ENCODE measurements at regions not wholly inside any gene's neighbourhood (a gene's known extent, or its start where the extent isn't known, plus 50 kb on each side); places are given as distances from the start of the nearest gene placed in this dataset.

DNA sequence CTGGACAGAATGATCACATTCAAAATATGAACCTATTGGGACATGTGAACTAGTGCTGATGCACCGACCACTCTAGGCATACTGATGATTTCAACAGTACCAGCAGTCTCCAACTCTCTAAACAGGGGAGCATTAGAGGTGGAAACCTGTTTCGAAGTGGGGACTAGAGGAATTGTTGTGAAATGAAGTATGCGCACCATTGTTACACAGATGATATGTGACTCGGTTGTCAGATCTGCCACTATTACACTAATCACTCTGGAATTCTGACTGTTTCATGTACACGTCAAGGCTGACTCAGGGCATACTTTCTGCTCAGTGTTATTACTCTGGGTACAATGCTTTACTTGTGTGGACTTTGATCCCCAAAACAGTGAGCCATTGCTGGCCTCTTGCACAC lies 198.2 kb upstream of the UBE2E2 start:
- peaks cover 49% of the 10 kb centered on the region for H3K4me1 Mint-ChIP-seq (ENCODE audit: low read depth, unreplicated experiment)
- H3K27ac Mint-ChIP-seq (ENCODE audit: unreplicated experiment): peak overlapping the region; percentile 44
- no TSS peak for BruUV-seq (replicated peaks)
- peaks cover under 1% of the 10 kb centered on the region for H3K9me3 Mint-ChIP-seq (ENCODE audit: low read depth, unreplicated experiment)
- no peaks in the 10 kb centered on the region for H3K36me3 Mint-ChIP-seq (ENCODE audit: insufficient read depth, unreplicated experiment)
- CTCF ChIA-PET: no interaction called here
- peak; percentile 53 for DNase-seq
- no peak overlapping the region for H3K4me3 Mint-ChIP-seq (ENCODE audit: low read depth, unreplicated experiment)
- intact Hi-C loops (cut with micrococcal nuclease; ENCODE audit: unreplicated experiment): no loop called here
- H3K27me3 Mint-ChIP-seq (ENCODE audit: unreplicated experiment): no peaks in the 10 kb centered on the region
- TF ChIP-seq, protein P1, sequence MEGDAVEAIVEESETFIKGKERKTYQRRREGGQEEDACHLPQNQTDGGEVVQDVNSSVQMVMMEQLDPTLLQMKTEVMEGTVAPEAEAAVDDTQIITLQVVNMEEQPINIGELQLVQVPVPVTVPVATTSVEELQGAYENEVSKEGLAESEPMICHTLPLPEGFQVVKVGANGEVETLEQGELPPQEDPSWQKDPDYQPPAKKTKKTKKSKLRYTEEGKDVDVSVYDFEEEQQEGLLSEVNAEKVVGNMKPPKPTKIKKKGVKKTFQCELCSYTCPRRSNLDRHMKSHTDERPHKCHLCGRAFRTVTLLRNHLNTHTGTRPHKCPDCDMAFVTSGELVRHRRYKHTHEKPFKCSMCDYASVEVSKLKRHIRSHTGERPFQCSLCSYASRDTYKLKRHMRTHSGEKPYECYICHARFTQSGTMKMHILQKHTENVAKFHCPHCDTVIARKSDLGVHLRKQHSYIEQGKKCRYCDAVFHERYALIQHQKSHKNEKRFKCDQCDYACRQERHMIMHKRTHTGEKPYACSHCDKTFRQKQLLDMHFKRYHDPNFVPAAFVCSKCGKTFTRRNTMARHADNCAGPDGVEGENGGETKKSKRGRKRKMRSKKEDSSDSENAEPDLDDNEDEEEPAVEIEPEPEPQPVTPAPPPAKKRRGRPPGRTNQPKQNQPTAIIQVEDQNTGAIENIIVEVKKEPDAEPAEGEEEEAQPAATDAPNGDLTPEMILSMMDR (IDR thresholded peaks at IDR 0.05; ENCODE audit: unreplicated experiment): no peak

DNA sequence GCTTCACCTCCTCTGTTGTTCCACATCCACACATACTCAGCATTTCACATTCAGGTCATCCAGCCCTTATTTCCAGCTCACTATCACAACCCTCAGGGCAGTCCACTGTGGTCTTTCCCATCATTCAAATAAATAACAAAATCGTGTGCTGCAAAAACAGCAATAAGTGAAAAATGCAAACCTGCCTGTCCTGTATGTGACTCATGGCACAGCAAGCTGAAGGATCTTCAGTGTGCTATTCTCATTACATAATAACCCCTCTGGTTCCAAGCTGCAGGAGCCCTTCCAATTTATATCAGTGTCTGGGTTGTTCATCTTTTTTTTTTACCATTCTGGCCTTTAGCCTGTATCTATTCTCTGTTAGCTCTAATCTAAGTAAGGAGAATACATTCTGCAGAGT lies 185.3 kb upstream of the UBE2E2 start:
- no peak overlapping the region for H3K4me3 Mint-ChIP-seq (ENCODE audit: low read depth, unreplicated experiment)
- H3K27me3 Mint-ChIP-seq (ENCODE audit: unreplicated experiment): peaks cover 2% of the 10 kb centered on the region
- H3K36me3 Mint-ChIP-seq (ENCODE audit: insufficient read depth, unreplicated experiment): no peaks in the 10 kb centered on the region
- TF ChIP-seq, protein P1 (IDR thresholded peaks at IDR 0.05; ENCODE audit: unreplicated experiment): no peak
- DNase-seq: peak; percentile 47
- H3K9me3 Mint-ChIP-seq (ENCODE audit: low read depth, unreplicated experiment): no peaks in the 10 kb centered on the region
- peaks cover 22% of the 10 kb centered on the region for H3K4me1 Mint-ChIP-seq (ENCODE audit: low read depth, unreplicated experiment)
- BruUV-seq (replicated peaks): no TSS peak
- CTCF ChIA-PET: no interaction called here
- no peak overlapping the region for H3K27ac Mint-ChIP-seq (ENCODE audit: unreplicated experiment)
- intact Hi-C loops (cut with micrococcal nuclease; ENCODE audit: unreplicated experiment): no loop called here

DNA sequence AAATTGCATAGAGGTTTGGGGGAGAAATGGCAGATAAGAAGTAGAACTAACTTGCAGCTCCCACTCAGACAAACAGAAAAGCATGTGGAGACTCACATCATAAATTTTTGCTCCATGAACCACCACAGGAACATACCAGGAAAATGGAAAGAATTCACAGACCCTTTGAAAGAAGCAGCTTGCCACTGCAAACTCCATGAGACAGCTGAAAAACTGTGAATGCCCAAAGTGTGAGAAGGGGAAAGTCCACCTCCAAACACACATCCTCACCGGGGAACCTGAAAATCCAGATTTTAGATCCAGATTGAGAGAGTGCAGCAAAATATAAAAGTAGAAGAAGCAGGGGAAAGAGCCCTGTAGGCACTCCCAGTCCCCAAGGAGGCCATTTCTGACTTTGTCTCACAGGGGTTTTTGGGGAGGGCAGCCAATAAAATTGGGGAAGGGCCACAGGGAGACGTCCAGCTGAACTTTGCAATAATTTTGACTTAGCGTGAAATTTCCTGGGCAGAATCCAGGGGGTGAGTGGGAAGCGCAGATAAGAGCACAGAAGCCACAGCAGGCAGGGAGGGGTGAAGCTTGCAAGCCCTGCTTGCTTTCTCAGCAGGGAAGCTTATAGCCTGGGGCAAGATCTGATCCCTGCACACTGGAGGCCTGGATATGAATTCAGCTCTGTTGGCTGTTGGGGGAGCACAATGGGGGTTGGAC lies 183.4 kb upstream of the UBE2E2 start:
- no peaks in the 10 kb centered on the region for H3K36me3 Mint-ChIP-seq (ENCODE audit: insufficient read depth, unreplicated experiment)
- no peak overlapping the region for H3K4me3 Mint-ChIP-seq (ENCODE audit: low read depth, unreplicated experiment)
- H3K27ac Mint-ChIP-seq (ENCODE audit: unreplicated experiment): no peak overlapping the region
- H3K9me3 Mint-ChIP-seq (ENCODE audit: low read depth, unreplicated experiment): no peaks in the 10 kb centered on the region
- intact Hi-C loops (cut with micrococcal nuclease; ENCODE audit: unreplicated experiment): no loop called here
- no peak for DNase-seq
- TF ChIP-seq, protein P1 (IDR thresholded peaks at IDR 0.05; ENCODE audit: unreplicated experiment): no peak
- peaks cover 22% of the 10 kb centered on the region for H3K4me1 Mint-ChIP-seq (ENCODE audit: low read depth, unreplicated experiment)
- no TSS peak for BruUV-seq (replicated peaks)
- CTCF ChIA-PET: no interaction called here
- H3K27me3 Mint-ChIP-seq (ENCODE audit: unreplicated experiment): peaks cover 7% of the 10 kb centered on the region

DNA sequence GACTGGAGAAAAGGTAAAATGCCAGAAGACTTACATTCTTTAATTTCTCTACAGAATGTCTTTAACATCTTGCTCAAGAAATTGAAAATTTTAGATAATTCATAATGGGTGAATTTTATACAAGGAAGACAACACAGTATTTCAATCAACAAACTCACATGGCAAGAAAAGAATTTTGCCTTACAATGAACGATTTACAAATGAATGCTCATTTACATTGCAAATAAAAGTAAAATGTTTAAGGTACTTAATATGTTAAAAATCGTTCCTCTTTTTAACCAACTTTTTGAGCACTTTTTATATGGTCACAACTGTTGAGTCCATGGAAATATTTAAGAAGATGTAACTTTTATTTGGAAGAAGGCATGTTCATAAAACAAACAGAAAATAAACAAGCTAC lies 174.8 kb upstream of the UBE2E2 start:
- intact Hi-C loops (cut with micrococcal nuclease; ENCODE audit: unreplicated experiment): no loop called here
- BruUV-seq (replicated peaks): no TSS peak

More for the DNA sequence above, 174.8 kb upstream of the UBE2E2 start:
- peaks cover 54% of the 10 kb centered on the region for H3K27me3 Mint-ChIP-seq (ENCODE audit: unreplicated experiment)
- CTCF ChIA-PET: no interaction called here
- H3K36me3 Mint-ChIP-seq (ENCODE audit: insufficient read depth, unreplicated experiment): no peaks in the 10 kb centered on the region
- H3K4me1 Mint-ChIP-seq (ENCODE audit: low read depth, unreplicated experiment): no peaks in the 10 kb centered on the region
- peaks cover under 1% of the 10 kb centered on the region for H3K9me3 Mint-ChIP-seq (ENCODE audit: low read depth, unreplicated experiment)
- H3K4me3 Mint-ChIP-seq (ENCODE audit: low read depth, unreplicated experiment): no peak overlapping the region
- no peak overlapping the region for H3K27ac Mint-ChIP-seq (ENCODE audit: unreplicated experiment)
- TF ChIP-seq, protein P1 (IDR thresholded peaks at IDR 0.05; ENCODE audit: unreplicated experiment): no peak
- no peak for DNase-seq

Measured in Calu3 (cell line).